Natural killer cell (primary cell): ENCODE measurements at regions not wholly inside any gene's neighbourhood (a gene's known extent, or its start where the extent isn't known, plus 50 kb on each side); places are given as distances from the start of the nearest gene placed in this dataset.
A peak's percentile ranks its signal among the peaks of the same experiment; 100 is the strongest.

ENCODE experiments used
- ATAC-seq, 3 donors: fragments of 150-1000 bp in 2 of 3; fragments of 200-7000 bp in 1 of 3; cut with Tn5 transposase; 1 replicate in 1 of 3; 2 replicates in 2 of 3; pipeline ENCODE4 v1.10.0; 2021; ENCODE audit warnings: mild to moderate bottlenecking in 2 of 3, moderate library complexity in 2 of 3
- DNase-seq, 2 donors: peaks; one replicate each; pipeline versions ENCODE4 v3.0.0 to v3.0.0-alpha.2; 2013 to 2021; ENCODE audit warnings: mixed read lengths in 1 of 2
- H3K27ac ChIP-seq: one replicate; pipeline ENCODE4 v1.5.1; 2013; ENCODE audit warnings: mild to moderate bottlenecking, low read length
- H3K27me3 ChIP-seq: one replicate; pipeline ENCODE4 v1.6.1; 2013; ENCODE audit warnings: low read length; ENCODE audit not compliant: control insufficient read depth, insufficient read depth
- H3K36me3 ChIP-seq: one replicate; pipeline ENCODE4 v1.6.1; 2013; ENCODE audit warnings: low read length; ENCODE audit not compliant: control insufficient read depth, insufficient read depth
- H3K4me1 ChIP-seq: one replicate; pipeline ENCODE4 v1.6.1; 2013; ENCODE audit warnings: low read length; ENCODE audit not compliant: control insufficient read depth, insufficient read depth
- H3K4me3 ChIP-seq: one replicate; pipeline ENCODE4 v1.5.1; 2013; ENCODE audit warnings: low read length
- H3K9me3 ChIP-seq: one replicate; pipeline ENCODE4 v1.6.1; 2013; ENCODE audit warnings: low read length; ENCODE audit not compliant: control insufficient read depth, insufficient read depth
- H3K27ac Mint-ChIP-seq, 2 donors: one replicate each; pipeline ENCODE4 v1.8.0; 2022; ENCODE audit warnings: mild to moderate bottlenecking in 2 of 2, mixed read lengths in 2 of 2, moderate library complexity in 1 of 2
- H3K27me3 Mint-ChIP-seq, 2 donors: one replicate each; pipeline ENCODE4 v1.8.0; 2022; ENCODE audit warnings: low read depth in 2 of 2, mixed read lengths in 2 of 2
- H3K36me3 Mint-ChIP-seq: one replicate; pipeline ENCODE4 v1.8.0; 2022; ENCODE audit warnings: mixed read lengths
- H3K4me1 Mint-ChIP-seq, 2 donors: one replicate each; pipeline ENCODE4 v1.8.0; 2022; ENCODE audit warnings: mixed read lengths in 2 of 2
- H3K4me3 Mint-ChIP-seq: one replicate; pipeline ENCODE4 v1.8.0; 2022; ENCODE audit warnings: mild to moderate bottlenecking, moderate library complexity, mixed read lengths
- H3K9me3 Mint-ChIP-seq, 2 donors: one replicate each; pipeline ENCODE4 v1.8.0; 2022; ENCODE audit warnings: mixed read lengths in 2 of 2
- CTCF ChIP-seq: fragments of 200-600 bp; IDR thresholded peaks from one replicate; pipeline ENCODE4 v1.8.0; 2022; ENCODE audit warnings: antibody characterized with exemption
- WGBS: methylation state at CpG from one replicate; pipeline ENCODE4 v1.1.7; 2013; ENCODE audit warnings: missing lambda C conversion rate; ENCODE audit not compliant: insufficient coverage; 5-methylcytosine and 5-hydroxymethylcytosine counted together
- intact Hi-C: fragments of 100-400 bp; cut with micrococcal nuclease; formaldehyde crosslinking; loops from one replicate; pipeline ENCODE4 v1.14.2; 2022

GRCh38 chr21:18499761-18500376 is 96.3 kb upstream of the TMPRSS15 start:
- H3K27ac ChIP-seq: no peak overlapping the region
- no peaks in the 10 kb centered on the region for H3K4me1 ChIP-seq
- H3K9me3 ChIP-seq: no peaks in the 10 kb centered on the region
- Mint-ChIP-seq H3K27ac (no peak overlapping the region), H3K9me3 (peaks cover 5 to 6% of the 10 kb centered on the region in 2 donors), H3K27me3 (no peaks in the 10 kb centered on the region), H3K4me3 (no peak overlapping the region), H3K36me3 (no peaks in the 10 kb centered on the region), H3K4me1 (no peaks in the 10 kb centered on the region)
- intact Hi-C loops: no loop called here
- TF ChIP-seq CTCF: peak; percentile 54
- DNase-seq (peak in 1 of 2 donors; percentile 40), ATAC-seq (no peak)
- no peaks in the 10 kb centered on the region for H3K36me3 ChIP-seq
- no peak overlapping the region for H3K4me3 ChIP-seq
- H3K27me3 ChIP-seq: no peaks in the 10 kb centered on the region
- 33% methylated on average over 1 of the region's 4 CpGs for WGBS

DNA sequence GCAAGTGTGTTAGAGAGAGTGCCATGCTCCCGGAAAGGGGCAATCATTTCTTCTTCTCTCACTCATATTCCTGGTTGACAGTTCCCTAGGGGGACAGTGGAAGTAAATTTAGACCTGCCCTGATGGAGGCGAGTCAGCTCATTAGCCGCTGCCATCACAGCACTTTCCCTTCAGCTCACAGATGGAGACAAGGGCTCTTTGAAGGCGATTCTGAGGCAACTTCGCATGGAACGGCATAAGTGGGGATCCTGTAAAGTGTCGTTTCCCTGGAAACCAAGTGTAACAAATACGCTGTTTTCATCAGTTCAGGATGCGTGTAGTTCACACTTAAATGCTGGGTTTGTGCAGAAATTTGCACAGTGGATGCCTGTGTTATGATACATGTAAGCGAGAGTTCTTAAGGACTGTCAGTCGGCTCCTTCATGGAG is 114.5 kb upstream of the TMPRSS15 start:
- H3K4me3 ChIP-seq: no peak overlapping the region
- no peaks in the 10 kb centered on the region for H3K36me3 ChIP-seq
- intact Hi-C loops: no loop called here
- WGBS: 91% methylated on average over 11 of the region's 11 CpGs
- H3K4me1 ChIP-seq: no peaks in the 10 kb centered on the region
- Mint-ChIP-seq H3K4me3 (no peak overlapping the region), H3K4me1 (no peaks in the 10 kb centered on the region), H3K27ac (no peak overlapping the region), H3K9me3 (peaks cover 2 to 3% of the 10 kb centered on the region in 2 donors), H3K27me3 (no peaks in the 10 kb centered on the region), H3K36me3 (no peaks in the 10 kb centered on the region)
- H3K27ac ChIP-seq: no peak overlapping the region
- no peaks in the 10 kb centered on the region for H3K27me3 ChIP-seq
- TF ChIP-seq CTCF: no peak
- DNase-seq (no peak), ATAC-seq (no peak)
- peaks cover 2% of the 10 kb centered on the region for H3K9me3 ChIP-seq

DNA sequence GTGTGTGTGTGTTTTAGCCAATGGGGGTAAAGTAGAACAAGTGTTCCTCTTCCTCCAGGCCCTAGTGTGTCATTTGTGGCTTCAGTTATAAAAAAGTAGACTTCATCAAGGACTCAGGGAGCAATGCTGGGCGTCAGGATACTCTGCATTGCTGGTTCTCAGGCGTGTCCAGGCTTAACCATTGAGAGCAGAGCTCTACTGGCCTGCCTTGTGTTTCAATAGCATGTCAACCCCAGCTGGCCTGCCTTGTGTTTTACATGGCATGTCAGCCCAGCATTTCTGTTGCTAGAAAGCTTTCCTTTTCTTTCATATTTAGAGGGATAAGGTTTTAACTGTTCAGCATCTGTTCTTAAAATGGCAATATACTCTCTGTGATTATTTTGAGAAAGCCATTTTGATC is 117.6 kb upstream of the TMPRSS15 start:
- H3K36me3 ChIP-seq: no peaks in the 10 kb centered on the region
- 52% methylated on average over 2 of the region's 2 CpGs for WGBS
- Mint-ChIP-seq H3K27ac (no peak overlapping the region), H3K9me3 (peaks cover 2 to 3% of the 10 kb centered on the region in 2 donors), H3K27me3 (no peaks in the 10 kb centered on the region), H3K4me3 (no peak overlapping the region), H3K4me1 (no peaks in the 10 kb centered on the region), H3K36me3 (no peaks in the 10 kb centered on the region)
- ATAC-seq (no peak), DNase-seq (no peak)
- H3K4me3 ChIP-seq: no peak overlapping the region
- H3K4me1 ChIP-seq: no peaks in the 10 kb centered on the region
- H3K9me3 ChIP-seq: peaks cover 2% of the 10 kb centered on the region
- TF ChIP-seq CTCF: no peak
- intact Hi-C loops: no loop called here
- no peaks in the 10 kb centered on the region for H3K27me3 ChIP-seq
- no peak overlapping the region for H3K27ac ChIP-seq
